NCI-H1930 (cell line): ENCODE measurements at regions not wholly inside any gene's neighbourhood (a gene's known extent, or its start where the extent isn't known, plus 50 kb on each side); places are given as distances from the start of the nearest gene placed in this dataset.

Experiments
- DNase-seq, 2 experiments: peaks; one replicate each; lab custom pipeline; 2025; lab: John Stamatoyannopoulos, UW

GRCh38 chr1:62917314-62917713 is 133.4 kb downstream of the ATG4C start:
- no peak for DNase-seq

- DNase-seq, result no peak
Measured at GRCh38 chr1:62917805-62918204, 133.9 kb downstream of the ATG4C start.

DNA sequence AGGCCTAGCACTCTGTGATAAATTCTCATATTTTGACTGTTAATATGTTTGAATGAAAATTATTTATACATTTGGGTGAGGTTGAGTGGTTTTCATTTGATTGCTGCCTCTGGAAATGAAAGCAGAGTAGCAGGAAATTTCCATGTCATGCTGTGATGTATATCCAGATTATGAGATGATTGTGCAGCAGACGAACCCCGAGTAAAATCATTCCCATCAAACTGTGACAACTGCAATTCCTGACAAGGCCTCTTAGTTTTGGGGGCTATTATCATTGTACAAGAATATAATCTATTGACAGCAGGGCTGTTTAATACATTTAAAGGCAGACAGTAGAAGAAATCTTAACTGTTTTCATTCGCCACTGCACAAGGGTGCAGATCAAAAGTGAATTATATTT is 134.8 kb downstream of the ATG4C start:
- no peak for DNase-seq

DNA sequence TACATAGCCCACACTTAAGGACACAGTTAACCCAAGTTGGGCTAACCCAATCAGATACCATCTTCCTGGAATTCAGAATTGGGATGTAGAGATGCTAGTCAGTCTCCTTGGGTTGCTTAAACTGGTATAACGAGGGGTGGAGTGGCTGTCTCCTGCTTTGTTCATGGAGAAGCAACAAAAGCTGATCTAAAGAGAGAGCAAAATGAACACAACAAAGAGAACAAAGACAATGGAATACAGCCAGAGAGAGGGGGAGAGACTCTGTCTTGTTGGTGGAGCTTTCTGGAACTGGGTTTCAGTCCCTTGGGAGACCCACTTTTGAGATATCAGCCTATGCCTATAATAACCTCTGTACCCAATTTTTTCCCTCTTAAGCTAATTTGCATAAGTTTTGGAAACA is 138.1 kb downstream of the ATG4C start:
- DNase-seq, result no peak

DNA sequence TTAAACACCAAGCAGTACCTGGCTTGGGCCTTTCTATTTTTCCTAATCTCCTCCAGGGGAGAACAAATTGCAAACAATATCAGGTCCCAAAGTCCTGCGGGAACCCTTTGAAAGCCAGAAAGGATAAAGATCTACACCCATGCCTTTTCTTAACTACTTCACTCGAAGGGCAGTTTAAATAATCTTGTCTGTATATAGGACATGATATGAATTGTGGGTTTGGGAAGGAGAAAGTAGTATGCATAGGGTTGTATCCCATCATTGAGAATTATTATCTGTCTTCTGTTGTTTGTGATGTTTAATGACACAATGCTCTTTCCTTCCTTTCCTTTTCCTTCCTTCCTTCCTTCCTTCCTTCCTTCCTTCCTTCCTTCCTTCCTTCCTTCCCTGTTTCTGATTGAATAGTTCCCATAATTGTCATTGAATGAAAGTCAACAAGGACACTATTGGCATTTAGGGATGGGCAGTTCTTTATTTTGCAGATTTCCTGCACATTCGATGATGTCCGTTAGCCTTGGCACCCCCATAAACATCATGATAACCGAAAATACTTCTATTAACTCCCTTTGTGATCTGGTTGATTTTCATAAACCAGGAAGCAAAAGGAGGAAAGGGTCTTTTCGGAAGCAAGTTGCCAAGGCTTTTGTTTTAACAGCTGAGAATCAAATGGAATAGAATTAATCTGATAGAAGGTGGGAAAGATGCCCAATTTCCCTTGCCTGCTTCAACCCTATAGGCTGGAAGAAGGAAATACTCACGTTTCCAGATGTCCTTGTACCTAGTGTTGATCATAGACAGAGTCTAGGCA is 141.3 kb downstream of the ATG4C start:
- DNase-seq, result no peak

GRCh38 chr1:62926681-62927252 is 142.8 kb downstream of the ATG4C start:
- DNase-seq, result no peak

- DNase-seq, result no peak
Measured at GRCh38 chr1:62928885-62929284, 145.0 kb downstream of the ATG4C start.

DNA sequence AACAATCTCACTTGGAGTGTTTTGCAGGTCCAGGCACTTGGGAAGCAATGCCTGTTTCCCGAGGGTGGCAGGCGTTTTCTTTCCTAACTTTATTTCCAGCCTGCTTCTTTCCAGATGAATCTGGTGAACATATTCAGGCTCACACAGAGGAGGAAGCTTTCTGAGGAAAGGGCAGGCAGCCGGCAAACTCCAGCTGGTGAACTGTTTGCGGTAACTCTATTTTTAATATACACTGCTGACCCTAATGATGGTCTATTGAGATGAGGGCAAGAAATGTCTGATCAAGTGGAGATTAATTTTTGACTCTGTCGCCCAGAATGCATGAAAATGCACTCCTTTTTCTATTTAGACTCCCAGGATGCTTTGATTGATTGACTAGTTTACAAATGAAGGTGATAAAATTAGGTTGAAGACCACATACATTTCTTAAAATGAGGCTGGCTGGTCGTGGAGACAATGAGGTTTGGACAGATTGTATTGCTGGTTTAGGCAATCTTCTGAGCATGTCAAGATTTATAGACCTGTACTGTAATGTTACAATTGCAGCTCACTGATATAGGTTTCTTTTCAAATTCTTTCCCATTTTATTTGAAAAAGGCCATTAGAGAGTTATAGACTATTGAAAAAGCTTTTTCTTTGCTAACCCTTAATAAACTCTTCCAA is 153.8 kb downstream of the ATG4C start:
- no peak for DNase-seq

DNA sequence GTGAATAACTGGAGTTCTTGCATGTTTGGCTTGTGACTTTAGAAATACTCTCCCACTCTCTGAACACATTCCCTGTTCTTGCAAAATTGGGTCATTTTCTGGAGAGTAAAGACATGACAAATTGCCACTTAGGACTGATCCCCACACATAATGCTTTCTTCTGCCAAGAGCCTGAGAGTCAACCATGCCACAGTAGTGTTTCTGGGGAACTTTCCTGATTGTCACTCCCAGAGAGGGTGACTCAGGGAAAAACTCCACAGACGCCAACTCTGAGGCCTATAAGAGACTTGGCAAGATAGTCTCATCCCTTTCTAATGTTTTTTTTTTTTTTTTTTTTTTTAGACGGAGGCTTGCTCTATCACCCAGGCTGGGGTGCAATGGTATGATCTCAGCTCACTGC is 157.8 kb downstream of the ATG4C start:
- DNase-seq, result no peak

DNA sequence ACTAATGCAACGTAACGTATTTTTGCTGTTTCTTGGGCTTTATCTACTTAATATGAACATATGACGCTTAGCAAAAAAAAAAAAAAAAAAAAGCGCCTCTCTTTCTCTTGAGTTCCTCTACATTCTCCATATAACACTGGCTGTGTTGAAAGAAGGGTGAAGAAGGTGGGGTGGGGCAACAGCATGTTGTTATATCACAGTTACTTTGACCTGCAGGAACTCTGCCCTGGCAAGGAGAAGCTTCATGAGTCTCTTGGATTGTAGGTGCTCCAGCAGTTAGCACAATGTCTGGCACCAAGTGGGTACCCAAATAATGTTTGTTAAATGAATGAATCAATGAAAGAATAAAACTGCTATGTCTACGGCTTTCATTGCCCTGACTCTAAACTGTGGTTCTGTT is 162.6 kb downstream of the ATG4C start:
- no peak for DNase-seq

GRCh38 chr1:62951428-62951827 is 167.5 kb downstream of the ATG4C start:
- no peak for DNase-seq

DNA sequence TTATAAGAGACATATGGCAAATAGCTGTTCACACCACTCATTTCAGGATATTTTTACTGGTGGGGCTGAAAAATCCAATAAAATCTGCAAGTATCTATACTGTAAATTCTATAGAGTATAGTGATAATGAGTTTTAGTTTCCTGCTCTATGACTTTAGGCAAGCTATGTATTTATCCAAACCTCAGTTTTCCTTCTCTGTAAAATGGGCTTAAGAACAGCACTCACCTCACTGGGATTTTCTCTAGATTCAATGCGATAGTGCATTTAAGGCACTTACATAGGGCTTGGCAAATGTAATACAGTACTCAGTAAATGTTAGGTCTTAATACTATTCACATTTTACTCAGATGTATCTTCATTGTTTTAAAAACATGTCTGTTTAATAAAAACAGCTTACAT is 168.7 kb downstream of the ATG4C start:
- DNase-seq, result no peak

- no peak for DNase-seq
Measured at GRCh38 chr1:62953633-62954032, 169.7 kb downstream of the ATG4C start.

- no peak for DNase-seq
Measured at GRCh38 chr1:62954758-62955157, 170.8 kb downstream of the ATG4C start.

GRCh38 chr1:62955666-62956065 is 171.7 kb downstream of the ATG4C start:
- no peak for DNase-seq

GRCh38 chr1:62962014-62962812 is 178.3 kb downstream of the ATG4C start:
- no peak for DNase-seq

DNA sequence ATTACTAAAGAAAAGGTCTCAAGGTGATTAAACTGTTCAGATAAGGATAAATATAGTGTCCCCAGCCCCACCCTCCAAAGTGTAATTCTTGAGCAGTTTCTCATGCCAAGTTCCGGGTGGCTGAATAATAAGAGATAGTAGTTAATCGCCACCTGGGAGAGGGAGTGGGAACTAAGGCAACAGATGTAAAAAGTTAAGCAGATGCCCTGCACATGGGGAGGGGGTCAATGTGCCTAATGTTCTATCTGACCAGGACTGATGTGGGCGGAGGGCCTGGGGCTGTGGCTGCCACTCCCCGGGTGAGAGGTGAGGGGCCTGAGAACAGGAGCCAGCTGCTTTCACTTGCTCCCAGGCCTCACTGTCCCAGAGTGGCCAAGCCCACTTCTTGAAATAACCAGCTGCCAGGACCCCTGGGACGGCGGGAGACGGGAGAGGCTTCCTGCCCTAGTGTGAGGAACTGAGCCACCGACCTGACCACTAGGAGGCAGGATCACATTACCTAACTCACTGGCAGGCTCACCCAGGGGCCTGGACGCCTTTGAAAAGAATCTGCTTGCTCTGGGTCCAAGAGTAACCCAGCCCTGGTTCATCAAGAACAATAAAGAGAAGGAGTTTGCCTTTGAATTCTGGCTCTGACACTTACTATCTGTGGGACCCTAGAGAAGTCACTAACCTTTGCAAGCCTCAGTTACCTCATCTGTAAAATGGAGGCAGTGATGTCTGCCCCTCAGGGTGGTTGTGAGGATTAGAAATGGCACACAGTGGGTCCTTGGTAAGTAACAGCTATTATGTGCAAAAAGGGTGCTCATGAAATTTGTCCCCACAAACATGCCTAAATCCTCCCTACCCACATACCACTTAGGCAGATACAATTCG is 179.2 kb downstream of the ATG4C start:
- no peak for DNase-seq

DNA sequence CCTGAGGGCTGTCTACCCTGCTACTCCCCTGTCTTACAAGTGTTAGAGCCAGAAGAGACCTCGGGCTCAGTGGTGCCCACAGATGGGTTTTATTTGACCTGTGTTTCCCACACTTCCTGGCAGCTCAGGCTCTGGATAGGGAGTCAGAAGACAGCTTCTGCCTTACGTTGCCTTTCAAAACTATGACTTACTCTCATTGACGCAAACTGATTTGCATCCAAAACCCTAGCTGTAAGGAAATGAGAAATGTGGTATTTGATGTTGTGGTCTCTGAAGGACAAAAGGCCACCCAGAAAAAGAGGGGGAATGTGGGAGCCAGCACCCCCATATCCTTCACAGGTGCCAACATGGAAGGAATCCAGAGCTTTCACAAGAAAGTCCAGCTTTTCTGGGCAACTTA is 180.2 kb downstream of the ATG4C start:
- DNase-seq, result no peak

DNA sequence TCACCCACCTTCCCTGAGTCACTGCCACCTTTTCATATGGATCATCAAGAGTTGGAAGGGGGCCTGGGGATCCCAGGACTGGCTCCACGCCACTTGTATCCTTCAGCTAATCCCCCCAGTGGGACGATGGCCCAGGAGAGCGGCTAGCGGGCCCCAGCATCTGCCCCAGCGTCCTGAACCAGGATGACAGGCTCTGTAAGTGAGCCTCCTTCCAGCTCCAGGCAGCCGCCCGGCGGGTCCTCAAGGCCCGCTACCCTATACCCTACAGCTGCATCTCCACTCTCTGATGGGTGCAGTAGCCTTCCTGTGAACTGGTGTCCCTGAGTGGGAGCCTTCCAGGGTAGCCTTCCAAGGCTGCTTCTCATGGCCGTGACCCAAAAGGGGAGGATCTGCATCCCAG is 183.1 kb downstream of the ATG4C start:
- DNase-seq, result no peak

- no peak for DNase-seq
Measured at GRCh38 chr1:62977366-62977765, 193.4 kb downstream of the ATG4C start.

- DNase-seq, result no peak
Measured at GRCh38 chr1:62978741-62979140, 194.8 kb downstream of the ATG4C start.

DNA sequence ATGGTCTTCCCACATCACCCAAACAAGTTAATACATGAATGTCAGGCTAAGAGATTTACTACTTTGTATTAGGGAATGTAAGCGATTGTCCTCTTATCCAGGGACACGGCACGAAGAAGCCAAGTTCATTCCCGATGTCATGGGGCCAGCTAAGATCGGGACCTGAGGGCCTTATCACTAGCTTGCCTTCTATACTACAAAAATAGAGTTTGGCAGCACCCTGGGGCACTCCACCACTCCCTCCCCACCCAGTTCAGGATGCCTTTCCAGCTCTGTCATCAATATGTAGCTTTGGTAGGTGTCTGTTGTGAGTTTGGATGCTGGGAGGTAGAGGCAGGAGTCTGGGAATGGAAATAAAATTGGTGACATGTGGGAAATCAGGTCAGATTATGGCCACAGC is 197.5 kb downstream of the ATG4C start:
- no peak for DNase-seq
